ENCODE measurements at regions not wholly inside any gene's neighbourhood (a gene's known extent, or its start where the extent isn't known, plus 50 kb on each side); places are given as distances from the start of the nearest gene placed in this dataset.
"Not testable (repeated sequence)": the region's sequence is repeated elsewhere in the genome, so short reads cannot be mapped to it uniquely, and the experiment has no call there.

DNA sequence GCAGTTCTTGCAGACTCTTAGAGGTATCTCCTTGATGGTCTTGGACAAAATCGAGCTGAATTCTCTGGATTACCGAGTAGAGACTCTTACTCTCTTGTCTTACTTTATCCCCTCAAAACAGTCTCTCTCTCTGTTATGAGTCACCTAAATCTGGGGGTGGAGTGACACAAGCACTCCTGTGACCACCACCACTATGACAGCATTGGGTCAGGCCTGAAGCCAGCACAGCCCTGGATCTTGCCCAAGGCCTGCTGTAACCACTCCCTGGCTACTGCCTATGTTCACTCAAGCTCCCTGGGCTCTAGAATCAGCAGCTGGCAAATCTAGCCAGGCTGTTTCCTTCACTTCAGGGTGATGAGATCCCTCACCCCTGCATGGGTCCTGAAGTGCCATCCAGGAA, 662.5 kb downstream of the LUZP2 start:
- DNase-seq (ENCODE audit: low read depth, low spot score) = no peak

DNA sequence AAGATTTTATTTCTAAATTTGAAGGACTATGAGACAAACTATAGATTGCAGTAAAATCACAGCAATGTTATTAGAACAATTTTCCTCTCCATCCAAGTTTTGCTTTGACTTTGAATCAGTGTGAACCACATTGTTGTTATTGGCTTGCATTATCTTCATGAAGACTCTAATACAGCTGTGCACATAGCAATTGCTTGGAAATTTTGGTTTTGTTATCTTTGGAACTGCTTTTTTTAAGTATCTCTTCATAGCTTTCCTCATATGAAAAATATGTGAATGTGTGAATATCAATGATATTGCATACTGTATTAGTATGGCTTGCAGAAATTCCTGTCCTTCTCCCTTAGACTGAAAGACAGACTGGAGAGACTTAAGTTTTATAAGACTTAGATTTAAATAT, 666.6 kb downstream of the LUZP2 start:
- DNase-seq (ENCODE audit: low read depth, low spot score) = no peak

DNA sequence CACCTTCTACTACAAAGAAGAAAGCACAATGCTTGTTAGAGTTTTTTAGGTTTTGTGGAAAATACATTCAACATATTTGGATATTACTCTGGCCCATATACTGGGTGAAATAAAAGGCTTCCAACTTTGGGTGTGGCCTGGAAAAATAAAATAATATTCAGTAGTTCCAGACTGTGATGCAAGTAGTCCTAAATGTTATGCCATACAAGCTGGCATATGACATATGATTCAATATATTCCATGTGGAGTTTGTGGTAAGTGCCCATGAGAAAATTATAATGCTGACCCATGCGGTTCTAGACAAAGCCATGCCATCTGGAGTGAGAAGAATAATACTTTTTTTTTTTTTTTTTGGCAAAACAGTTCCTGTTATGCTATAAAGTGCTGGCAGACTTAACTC, 683.3 kb downstream of the LUZP2 start:
- no peak for DNase-seq (ENCODE audit: low read depth, low spot score)

DNA sequence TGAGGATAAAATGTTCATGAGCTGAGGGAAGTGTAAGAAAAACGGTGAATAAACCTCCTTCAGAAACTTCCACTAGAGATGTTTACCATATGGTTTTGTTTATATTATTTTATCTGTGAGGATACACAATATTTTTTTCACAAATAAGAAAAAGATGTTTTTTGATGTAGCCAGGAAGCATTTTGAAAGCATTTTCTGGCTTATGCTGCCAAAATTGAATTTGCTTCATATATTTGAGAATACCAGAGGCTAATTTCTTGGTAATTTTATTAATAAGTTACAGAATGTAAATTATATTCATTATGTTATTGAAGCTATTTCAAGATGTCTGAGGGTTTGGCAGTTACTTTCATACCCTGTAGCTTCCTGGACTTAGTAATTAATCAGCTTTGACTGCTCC, 686.6 kb downstream of the LUZP2 start:
- no peak for DNase-seq (ENCODE audit: low read depth, low spot score)

DNA sequence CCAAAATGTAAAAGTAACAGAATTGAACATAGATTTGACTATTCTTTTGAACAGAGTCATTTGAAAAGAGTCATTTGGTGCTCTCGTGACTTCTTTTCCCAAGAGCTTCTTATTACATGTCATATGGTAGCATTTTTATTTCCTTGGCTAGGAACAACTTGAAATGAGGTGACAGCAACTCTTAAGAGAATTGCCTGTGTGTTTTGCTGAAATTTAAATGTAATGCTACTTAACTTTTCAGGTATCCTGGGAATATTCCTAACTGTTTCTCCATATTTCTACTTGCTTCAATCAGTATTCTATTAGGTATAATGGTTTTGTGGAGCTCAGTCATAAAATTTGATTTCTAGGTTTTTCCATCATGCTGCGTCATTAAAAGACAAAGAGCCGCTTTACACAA, 700.7 kb downstream of the LUZP2 start:
- no peak for DNase-seq (ENCODE audit: low read depth, low spot score)

DNA sequence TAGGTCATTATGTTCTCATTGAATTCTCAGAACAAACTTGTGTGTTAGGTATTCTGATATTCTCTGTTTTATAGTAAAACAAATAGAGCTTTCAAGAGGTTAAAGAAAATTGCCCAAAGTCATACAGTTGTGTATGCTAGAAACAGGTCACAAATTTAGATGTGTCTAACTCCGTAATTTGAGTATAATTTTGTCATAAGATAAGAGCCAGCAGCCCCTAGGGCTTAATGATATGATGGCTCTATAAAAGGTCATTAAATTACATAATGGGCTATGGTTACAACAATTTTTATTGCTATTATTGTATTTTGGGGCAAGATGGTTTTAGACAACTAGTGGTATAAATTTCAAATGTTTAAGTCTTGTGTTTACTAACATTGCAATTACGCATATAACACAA, 701.9 kb downstream of the LUZP2 start:
- no peak for DNase-seq (ENCODE audit: low read depth, low spot score)

DNA sequence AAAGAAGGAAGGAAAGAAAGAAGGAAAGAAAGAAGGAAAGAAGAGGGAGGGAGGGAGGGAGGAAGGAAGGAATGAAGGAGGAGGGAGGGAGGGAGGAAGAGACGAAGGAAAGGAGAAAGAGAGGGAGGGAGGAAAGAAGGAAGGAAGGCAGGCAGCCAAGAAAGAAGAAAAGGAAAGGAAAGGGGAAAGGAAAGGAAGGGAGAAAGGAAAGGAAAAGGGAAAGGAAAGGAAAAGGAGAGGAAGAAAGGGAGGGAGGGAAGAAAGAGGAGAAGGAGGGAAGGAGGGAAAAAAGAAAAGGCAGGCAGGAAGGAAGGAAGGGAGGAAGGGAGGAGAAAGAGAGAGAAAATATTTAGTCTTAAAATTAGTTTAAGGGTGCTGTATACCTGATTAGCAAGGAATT, 704.1 kb downstream of the LUZP2 start:
- no peak for DNase-seq (ENCODE audit: low read depth, low spot score)

DNA sequence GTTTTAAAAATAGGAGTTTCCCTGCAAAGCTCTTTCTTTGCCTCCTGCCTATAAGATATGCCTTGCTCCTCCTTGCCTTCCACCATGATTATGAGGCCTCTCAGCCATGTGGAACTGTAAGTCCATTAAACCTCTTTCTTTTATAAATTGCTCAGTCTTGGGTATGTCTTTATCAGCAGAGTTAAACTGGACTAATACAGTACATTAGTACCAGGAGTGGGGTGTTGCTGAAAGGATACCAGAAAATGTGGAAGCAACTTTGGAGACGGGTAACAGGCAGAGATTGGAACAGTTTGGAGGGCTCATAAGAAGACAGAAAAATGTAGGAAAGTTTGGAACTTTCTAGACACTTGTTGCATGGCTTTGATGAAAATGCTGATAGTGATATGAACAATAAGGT, 709.9 kb downstream of the LUZP2 start:
- DNase-seq (ENCODE audit: low read depth, low spot score) = no peak

DNA sequence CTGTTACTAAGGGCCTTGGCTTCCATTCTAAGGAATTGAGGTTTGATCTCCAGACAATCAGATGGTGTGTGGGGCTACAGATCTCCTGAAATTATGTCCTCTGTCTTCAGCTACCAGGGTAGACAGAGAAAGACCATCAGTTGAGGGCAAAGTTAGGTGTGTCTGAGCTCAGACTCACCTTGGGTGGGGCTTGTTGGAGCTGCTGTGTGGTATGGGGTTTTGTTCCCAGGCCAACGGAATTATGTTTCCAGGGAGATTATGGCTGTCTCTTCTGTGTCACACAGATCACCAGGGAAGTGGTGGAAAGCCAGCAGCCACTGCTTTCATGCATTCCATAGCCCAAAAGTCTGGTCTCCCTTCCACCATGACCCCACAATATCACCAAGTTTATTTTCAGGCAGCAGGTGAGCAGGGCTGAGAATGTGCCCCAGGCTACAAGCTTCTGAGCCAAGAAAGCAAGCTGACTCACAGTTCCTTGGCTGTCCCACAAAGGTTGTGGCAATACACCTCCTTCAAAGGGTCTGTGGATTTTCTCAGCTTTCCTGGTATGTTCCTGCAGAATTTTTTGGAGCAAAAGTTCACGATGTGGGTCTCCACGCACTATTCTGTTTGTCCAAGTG, 714.9 kb downstream of the LUZP2 start:
- no peak for DNase-seq (ENCODE audit: low read depth, low spot score)

DNA sequence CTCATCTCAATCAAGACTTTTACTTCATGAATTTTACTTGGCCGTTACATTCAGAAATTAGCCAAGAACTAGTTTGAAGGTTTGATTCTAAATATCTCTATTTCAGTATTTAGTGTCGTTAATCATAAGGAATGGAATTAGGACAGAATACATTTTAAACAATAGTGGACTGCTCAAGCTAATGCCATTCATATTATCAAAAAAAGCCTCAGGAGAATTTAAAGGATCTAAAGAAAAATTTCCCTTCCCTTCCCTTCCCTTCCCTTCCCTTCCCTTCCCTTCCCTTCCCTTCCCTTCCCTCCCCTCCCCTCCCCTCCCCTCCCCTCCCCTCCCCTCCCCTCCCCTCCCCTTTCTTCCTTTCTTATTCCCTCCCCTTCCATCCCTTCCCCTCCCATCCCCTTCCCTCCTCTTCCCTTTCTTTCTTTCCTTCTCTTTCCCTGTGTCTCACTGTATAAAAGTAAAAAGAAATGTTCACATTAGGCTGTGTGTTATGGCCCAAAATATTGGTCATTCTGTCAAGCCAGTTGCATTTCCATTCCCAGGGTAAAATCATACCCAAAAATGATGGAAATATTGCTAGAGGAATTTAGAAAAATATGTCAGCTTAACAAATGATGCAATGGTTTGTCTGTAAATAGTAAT, 717.8 kb downstream of the LUZP2 start:
- DNase-seq (ENCODE audit: low read depth, low spot score) = no peak

DNA sequence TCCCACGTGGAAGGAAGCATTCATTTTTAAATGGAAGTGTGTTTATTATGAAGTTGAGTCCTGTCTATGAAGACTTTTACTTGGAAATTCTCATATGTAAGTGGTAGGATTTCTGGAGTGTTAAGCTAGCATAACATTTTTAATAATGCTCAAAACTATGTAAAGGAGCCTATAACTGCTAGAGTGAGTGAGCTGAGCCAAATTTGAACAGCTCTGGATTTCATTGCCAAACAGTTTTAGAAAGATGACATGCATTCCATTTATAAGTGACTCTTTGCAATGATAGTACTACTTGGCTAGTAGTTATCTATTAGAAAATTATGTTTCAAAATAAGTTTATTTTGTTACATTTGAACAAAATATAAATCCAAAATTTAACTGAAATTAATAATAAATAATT, 721.2 kb downstream of the LUZP2 start:
- DNase-seq (ENCODE audit: low read depth, low spot score) = no peak

DNA sequence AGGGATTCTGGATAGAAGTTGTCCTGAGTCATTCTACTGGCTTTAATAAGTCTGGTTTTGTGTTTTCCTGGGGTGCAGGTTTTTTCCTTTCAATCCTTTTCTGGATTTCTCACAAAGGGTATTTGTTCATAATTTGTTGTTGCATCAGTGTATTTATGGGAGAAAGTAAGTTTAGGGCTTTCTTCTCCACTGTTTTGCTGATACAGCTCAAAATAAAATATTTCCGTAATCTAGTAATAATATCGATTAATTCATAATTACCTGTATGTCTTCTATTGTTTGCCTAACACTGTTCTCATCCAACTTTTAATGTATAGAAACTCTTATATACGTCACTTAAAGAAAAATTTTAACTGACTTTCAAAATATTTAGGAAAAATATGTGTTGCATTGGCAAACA, 728.2 kb downstream of the LUZP2 start:
- DNase-seq (ENCODE audit: low read depth, low spot score) = no peak

DNA sequence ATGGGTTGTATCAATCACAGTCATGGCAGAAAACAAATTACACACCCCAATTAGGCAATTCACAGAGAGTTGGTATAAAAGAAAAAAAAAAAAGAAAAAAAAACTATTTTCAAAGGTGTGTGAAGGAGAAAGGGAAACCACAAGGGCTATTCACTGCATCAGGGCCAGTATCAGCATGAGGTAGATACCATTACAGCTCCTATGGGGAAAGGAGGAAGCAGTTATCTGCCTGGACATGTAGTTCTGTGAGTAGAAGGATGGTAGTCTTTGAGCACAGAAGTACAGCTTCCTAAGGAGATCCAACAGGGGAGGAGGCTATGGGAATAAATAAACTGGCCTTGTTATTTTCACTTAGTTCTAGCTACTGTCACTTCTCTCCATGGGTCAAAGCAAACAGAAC, 746.1 kb downstream of the LUZP2 start:
- DNase-seq (ENCODE audit: low read depth, low spot score) = no peak

DNA sequence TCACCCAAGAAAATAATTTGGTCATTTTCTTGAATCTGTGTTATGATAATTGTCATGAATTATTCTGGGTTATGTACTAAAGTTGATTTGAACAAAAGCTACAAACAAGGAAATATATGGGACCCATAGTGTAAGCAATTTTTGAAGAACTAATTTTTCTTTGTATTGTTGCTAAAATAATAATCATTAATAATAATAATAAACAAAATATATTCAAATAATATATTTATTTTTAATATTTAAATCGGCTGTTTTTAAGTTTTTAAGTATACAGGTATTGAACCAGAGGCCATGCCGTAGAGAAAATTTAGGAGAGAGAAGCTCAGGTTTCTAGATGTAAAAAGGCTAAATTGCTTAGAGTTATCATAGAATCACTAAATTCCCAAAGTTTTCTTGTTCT, 747.3 kb downstream of the LUZP2 start:
- DNase-seq (ENCODE audit: low read depth, low spot score) = no peak

DNA sequence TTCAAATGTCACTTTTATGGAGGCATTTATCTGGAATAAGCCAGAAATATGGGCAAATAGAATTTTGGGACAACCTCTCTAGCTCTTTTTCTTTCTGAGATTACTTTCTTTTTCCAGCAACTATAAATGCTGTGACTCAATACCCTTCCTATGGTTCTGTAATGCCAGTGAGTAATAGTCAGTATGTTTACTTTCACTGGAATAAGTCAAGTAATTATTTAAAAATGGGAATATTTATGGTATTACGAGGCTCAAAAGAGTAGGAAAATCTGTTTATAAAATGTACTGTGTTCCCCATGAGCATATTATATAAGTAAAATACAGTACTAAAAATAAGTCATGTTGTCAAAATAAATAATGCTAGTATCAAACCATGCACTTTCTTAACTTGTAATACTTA, 750.5 kb downstream of the LUZP2 start:
- DNase-seq (ENCODE audit: low read depth, low spot score) = no peak

DNA sequence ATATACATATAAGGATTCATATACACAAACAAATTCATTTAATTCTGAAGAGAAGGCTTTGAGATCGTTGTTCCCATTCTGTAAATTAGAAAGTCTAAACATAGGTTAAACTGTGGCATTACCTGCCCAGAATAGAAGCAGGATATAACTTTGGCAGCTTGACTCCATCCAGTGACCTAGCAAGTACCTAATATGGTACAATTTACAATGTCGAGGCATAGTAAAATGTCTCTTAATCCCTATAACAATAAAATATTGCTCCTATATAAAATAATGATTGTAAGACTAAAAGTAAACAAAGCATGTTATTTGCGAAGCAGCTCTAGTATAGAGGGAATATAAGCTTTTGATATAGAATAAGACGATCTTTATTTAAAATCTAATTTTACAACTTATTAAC, 756.0 kb downstream of the LUZP2 start:
- DNase-seq (ENCODE audit: low read depth, low spot score) = no peak

DNA sequence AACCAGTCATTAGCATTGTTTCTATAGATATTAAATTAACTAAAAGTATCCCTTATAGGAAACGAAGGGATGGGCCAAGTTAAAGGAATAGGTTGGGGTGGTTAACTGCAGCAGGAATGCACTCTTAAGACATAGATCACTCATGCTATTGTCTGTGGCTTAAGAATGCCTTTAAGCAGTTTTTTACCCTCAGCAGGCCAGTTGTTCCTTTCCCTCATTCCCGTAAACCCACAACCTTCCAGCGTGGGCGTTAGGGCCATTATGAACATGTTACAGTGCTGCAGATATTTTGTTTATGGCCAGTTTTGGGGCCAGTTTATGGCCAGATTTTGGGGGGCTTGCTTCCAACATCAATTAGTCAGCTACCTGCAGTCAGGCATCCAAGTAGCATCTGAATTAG, 767.0 kb downstream of the LUZP2 start:
- not testable (repeated sequence) for DNase-seq (ENCODE audit: low read depth, low spot score)

DNA sequence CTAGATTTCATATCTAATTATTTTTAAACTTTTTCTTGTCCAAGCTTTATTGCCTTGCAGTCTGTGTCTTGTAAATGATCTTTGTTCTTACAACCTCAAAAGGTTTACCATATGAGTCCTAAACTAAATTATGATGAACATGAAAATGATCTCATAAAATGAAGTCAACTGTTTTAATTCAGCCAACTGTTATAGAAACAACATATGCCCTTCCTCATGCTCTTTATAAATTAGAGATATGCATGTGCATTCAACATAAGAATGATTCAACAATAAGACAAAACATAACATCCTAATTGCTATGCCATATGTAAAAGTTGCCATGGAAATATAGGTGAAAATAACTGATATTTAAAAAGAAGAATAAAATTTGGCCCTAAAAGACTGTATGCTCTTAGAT, 774.4 kb downstream of the LUZP2 start:
- no peak for DNase-seq (ENCODE audit: low read depth, low spot score)

DNA sequence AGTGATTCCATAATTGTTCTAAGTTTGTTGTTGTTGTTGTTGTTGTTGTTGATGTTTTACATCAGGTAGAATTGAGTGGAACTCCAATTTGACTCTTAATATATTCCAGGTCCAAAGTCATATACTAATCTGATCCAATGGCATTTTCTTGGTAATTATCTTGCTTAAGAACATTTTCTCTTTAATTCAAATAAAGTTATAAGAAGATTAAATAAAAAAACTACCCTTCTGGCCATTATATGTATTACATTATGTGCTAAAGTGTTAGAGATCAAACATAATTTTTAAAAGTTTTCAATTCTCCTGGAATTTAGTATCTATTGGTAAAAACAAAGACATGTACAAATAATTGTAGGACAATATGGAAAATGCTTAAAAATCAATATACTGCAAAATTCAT, 775.4 kb downstream of the LUZP2 start:
- no peak for DNase-seq (ENCODE audit: low read depth, low spot score)

DNA sequence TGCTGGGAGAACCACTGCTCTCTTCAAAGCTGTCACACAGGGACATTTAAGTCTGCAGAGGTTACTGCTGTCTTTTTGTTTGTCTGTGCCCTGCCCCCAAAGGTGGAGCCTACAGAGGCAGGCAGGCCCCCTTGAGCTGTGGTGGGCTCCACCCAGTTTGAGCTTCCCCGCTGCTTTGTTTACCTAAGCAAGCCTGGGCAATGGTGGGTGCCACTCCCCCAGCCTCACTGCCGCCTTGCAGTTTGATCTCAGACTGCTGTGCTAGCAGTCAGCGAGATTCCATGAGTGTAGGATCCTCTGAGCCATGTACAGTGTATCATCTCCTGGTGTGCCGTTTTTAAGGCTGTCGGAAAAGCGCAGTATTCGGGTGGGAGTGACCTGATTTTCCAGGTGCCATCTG, 784.0 kb downstream of the LUZP2 start:
- not testable (repeated sequence) for DNase-seq (ENCODE audit: low read depth, low spot score)

DNA sequence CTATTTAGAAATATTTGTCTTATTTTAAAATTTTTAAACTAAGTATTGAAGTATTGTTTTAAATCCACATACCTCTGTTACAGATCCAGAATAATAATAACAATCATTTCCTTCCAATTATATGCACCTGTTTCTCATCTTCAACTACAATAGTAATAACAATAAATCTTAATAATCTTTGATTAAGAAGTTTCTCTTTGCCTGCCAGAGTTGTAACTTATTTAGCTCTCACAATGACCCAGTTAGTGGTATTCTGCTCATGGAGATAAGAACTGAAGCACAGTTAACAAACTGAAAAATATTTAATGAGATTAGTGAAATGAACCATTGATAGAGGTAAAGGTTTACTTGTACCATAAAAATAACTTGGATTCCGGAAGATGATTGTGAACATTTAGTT, 796.3 kb downstream of the LUZP2 start:
- DNase-seq (ENCODE audit: low read depth, low spot score) = no peak

DNA sequence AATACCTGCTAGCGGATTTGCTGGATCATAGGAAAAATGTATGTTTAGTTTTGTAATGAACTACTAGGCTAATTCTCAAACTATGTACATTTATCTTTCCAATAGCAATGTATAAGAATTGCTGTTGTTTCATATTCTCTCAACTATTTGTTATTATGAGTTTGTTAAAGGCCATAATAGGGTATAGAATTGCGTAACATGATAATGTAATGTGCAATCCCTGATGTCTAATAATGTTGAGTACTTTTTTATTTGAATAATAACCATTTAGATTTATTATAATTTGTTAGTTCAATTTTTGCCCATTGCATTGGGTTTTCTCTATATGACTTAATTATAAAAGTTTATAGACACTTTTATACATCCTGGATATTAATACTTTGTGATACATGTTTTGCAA, 801.6 kb downstream of the LUZP2 start:
- DNase-seq (ENCODE audit: low read depth, low spot score) = no peak

DNA sequence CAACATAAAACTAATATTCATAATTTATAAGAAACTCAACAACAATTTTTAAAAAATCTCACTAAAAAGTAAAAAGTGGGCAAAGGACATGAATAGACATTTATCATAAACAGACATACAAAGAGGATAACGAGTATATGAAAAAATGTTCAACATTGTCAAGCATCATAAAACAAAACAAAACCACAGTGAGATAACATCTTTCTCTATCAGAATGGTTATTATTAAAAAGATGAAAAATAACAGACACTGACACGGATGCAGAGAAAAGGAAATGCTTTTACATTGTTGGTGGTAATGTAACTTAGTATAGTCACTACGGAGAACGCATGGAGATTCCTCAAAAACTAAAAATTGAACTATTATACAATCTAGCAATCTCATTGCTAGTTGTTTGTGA, 813.0 kb downstream of the LUZP2 start:
- no peak for DNase-seq (ENCODE audit: low read depth, low spot score)

DNA sequence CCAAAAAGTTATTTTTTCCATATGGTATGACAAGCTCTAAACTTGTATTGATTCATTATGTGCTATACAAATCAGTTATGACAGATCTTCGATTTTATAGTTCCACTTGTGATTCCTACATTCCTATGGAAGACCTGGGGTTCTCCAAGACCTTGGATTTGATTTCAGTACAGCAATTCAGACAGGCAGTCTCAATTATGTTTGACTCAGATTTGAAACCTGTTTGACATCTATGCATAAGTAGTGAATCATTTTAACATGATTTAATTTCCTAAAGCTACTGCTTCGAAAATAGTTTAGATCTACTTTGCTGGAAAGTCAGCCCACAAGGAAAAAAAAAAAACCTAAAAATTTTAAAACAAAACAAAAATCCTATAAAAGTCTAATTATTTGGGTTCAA, 820.4 kb downstream of the LUZP2 start:
- DNase-seq (ENCODE audit: low read depth, low spot score) = no peak

Measured in iPS DF 19.7 (cell line).